ENCODE measurements at regions not wholly inside any gene's neighbourhood (a gene's known extent, or its start where the extent isn't known, plus 50 kb on each side); places are given as distances from the start of the nearest gene placed in this dataset.

GRCh38 chr20:24786646-24787045, 162.4 kb upstream of the CST7 start:
- Histone ChIP-seq H3K9me3 (no peaks in the 10 kb centered on the region), H3K27me3 (peaks cover 0 to 8% of the 10 kb centered on the region in 2 donors), H3K36me3 (no peaks in the 10 kb centered on the region), H3K4me3 (no peak overlapping the region), H3K4me1 (no peaks in the 10 kb centered on the region), H3K27ac (no peak overlapping the region)
- no peak for DNase-seq
- intact Hi-C loops (cut with DNase I; ENCODE audit: low total_unique reads): no loop called here
- no peak for TF ChIP-seq CTCF (IDR thresholded peaks at IDR 0.05)

DNA sequence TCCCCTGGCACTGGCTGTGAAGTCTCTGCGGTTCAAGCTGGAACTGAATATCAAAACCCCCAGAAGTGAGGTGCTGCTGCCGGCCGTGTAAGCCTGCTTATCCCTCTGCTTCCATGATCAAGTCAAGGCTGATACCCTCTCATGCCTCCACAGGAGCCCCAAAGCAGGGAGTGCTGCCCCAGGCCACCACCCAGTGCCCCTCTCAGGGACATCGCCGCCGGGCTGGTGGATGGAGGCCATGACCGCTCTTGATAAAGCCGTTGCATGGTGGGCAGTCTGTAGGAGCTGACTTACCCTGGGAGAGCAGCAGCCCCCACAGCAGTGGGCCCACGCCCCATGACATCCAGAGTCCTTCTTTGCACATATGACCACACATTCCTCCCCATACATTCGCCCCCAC, 162.0 kb upstream of the CST7 start:
- intact Hi-C loops (cut with DNase I; ENCODE audit: low total_unique reads): no loop called here
- Histone ChIP-seq H3K27ac (no peak overlapping the region), H3K36me3 (no peaks in the 10 kb centered on the region), H3K27me3 (peaks cover 0 to 8% of the 10 kb centered on the region in 2 donors), H3K9me3 (no peaks in the 10 kb centered on the region), H3K4me3 (no peak overlapping the region), H3K4me1 (no peaks in the 10 kb centered on the region)
- no peak for DNase-seq
- no peak for TF ChIP-seq CTCF (IDR thresholded peaks at IDR 0.05)

GRCh38 chr20:24787621-24788020, 161.4 kb upstream of the CST7 start:
- intact Hi-C loops (cut with DNase I; ENCODE audit: low total_unique reads): no loop called here

DNA sequence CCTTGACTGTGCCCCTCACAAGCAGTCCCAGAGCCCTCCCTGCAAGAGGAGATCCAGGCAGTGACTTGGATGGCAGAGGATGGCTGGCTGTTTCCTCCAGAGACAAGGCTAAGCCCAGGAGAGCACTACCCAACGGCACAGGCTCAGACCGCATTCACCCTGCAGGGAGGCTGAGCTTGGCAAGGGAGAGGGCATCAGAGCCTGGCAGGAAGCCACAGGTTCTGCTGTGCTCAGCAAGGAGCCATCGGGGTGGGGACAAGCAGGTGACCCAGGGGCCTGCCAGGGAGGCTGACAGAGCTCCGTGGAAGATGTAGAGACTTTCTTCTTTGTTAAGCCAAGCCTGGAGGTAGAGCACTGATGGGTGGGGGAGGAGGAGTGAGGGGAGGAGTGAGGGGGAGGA, 159.2 kb upstream of the CST7 start:
- no peaks in the 10 kb centered on the region for H3K36me3 ChIP-seq
- no peaks in the 10 kb centered on the region for H3K9me3 ChIP-seq
- no peak overlapping the region for H3K4me3 ChIP-seq
- intact Hi-C loops (cut with DNase I; ENCODE audit: low total_unique reads): no loop called here
- no peaks in the 10 kb centered on the region for H3K4me1 ChIP-seq
- no peak overlapping the region for H3K27ac ChIP-seq
- no peak for DNase-seq
- H3K27me3 ChIP-seq: peaks cover 0 to 8% of the 10 kb centered on the region in 2 donors
- TF ChIP-seq CTCF (IDR thresholded peaks at IDR 0.05): no peak

More at GRCh38 chr20:24787621-24788020, 161.4 kb upstream of the CST7 start:
- no peak overlapping the region for H3K4me3 ChIP-seq
- H3K4me1 ChIP-seq: no peaks in the 10 kb centered on the region
- H3K27ac ChIP-seq: no peak overlapping the region
- DNase-seq: no peak
- H3K9me3 ChIP-seq: no peaks in the 10 kb centered on the region
- no peaks in the 10 kb centered on the region for H3K36me3 ChIP-seq
- H3K27me3 ChIP-seq: peaks cover 0 to 8% of the 10 kb centered on the region in 2 donors
- TF ChIP-seq CTCF (IDR thresholded peaks at IDR 0.05): no peak

- Histone ChIP-seq H3K36me3 (no peaks in the 10 kb centered on the region), H3K27me3 (peaks cover 0 to 8% of the 10 kb centered on the region in 2 donors), H3K9me3 (no peaks in the 10 kb centered on the region), H3K27ac (no peak overlapping the region), H3K4me1 (no peaks in the 10 kb centered on the region), H3K4me3 (no peak overlapping the region)
- no peak for DNase-seq
- intact Hi-C loops (cut with DNase I; ENCODE audit: low total_unique reads): no loop called here
- no peak for TF ChIP-seq CTCF (IDR thresholded peaks at IDR 0.05)
Measured at GRCh38 chr20:24790746-24791283, 158.3 kb upstream of the CST7 start.

GRCh38 chr20:24791953-24792352, 157.1 kb upstream of the CST7 start:
- Histone ChIP-seq H3K9me3 (no peaks in the 10 kb centered on the region), H3K4me1 (no peaks in the 10 kb centered on the region), H3K4me3 (no peak overlapping the region), H3K36me3 (no peaks in the 10 kb centered on the region), H3K27ac (no peak overlapping the region), H3K27me3 (peaks cover 0 to 7% of the 10 kb centered on the region in 2 donors)
- no peak for DNase-seq
- TF ChIP-seq CTCF (IDR thresholded peaks at IDR 0.05): no peak
- intact Hi-C loops (cut with DNase I; ENCODE audit: low total_unique reads): no loop called here
